KMS-11 (cell line): ENCODE measurements at regions not wholly inside any gene's neighbourhood (a gene's known extent, or its start where the extent isn't known, plus 50 kb on each side); places are given as distances from the start of the nearest gene placed in this dataset.
"Not testable (repeated sequence)": the region's sequence is repeated elsewhere in the genome, so short reads cannot be mapped to it uniquely, and the experiment has no call there.

Experiments
- H2AFZ ChIP-seq: fragments of 200-600 bp; sonication (generic); 2 replicates; pipeline ENCODE4 v1.6.1; 2016; ENCODE audit warnings: antibody characterized with exemption, mixed run types, low read depth
- H3K27ac ChIP-seq: fragments of 200-600 bp; sonication (generic); 2 replicates; pipeline ENCODE4 v1.6.1; 2016; ENCODE audit warnings: mild to moderate bottlenecking, mixed run types
- H3K27me3 ChIP-seq: fragments of 200-600 bp; sonication (generic); 2 replicates; pipeline ENCODE4 v1.6.1; 2017; ENCODE audit warnings: mild to moderate bottlenecking, low read depth, mixed run types, moderate library complexity; ENCODE audit not compliant: insufficient read depth
- H3K36me3 ChIP-seq: fragments of 200-600 bp; sonication (generic); 2 replicates; pipeline ENCODE4 v1.6.1; 2017; ENCODE audit warnings: mild to moderate bottlenecking, mixed run types; ENCODE audit not compliant: insufficient read depth
- H3K4me1 ChIP-seq: fragments of 200-600 bp; sonication (generic); 2 replicates; pipeline ENCODE4 v1.6.1; 2016; ENCODE audit warnings: mild to moderate bottlenecking, low read depth, mixed run types; ENCODE audit not compliant: poor library complexity, severe bottlenecking
- H3K4me2 ChIP-seq: fragments of 200-600 bp; sonication (generic); 2 replicates; pipeline ENCODE4 v1.7.0; 2016; ENCODE audit warnings: mild to moderate bottlenecking, mixed run types
- H3K4me3 ChIP-seq: fragments of 200-600 bp; sonication (generic); IDR thresholded peaks from 2 replicates; pipeline ENCODE4 v1.6.1; 2017; ENCODE audit warnings: low read depth, low read length, mixed read lengths; ENCODE audit not compliant: insufficient read depth
- H3K79me2 ChIP-seq: fragments of 200-600 bp; sonication (generic); 2 replicates; pipeline ENCODE4 v1.6.1; 2016; ENCODE audit warnings: low read depth, mixed run types; ENCODE audit not compliant: insufficient read depth
- H3K9ac ChIP-seq: fragments of 200-600 bp; sonication (generic); 2 replicates; pipeline ENCODE4 v1.6.1; 2016; ENCODE audit warnings: mild to moderate bottlenecking, mixed run types
- H4K20me1 ChIP-seq: fragments of 200-600 bp; sonication (generic); 2 replicates; pipeline ENCODE4 v1.6.1; 2016; ENCODE audit warnings: mild to moderate bottlenecking, mixed run types; ENCODE audit not compliant: insufficient read depth
- CTCF ChIP-seq: fragments of 200-600 bp; sonication (generic); conservative IDR thresholded peaks from 2 replicates; pipeline ENCODE4 v1.6.1; 2017; ENCODE audit warnings: low read depth, mild to moderate bottlenecking, antibody characterized with exemption, low read length, moderate library complexity, mixed read lengths

- no peak overlapping the region for H3K27ac ChIP-seq
- H3K4me3 ChIP-seq, result no peak overlapping the region
- H3K27me3 ChIP-seq, result peaks cover 18% of the 10 kb centered on the region; the same call in 1 of the 2 replicates
- TF ChIP-seq CTCF, result no peak
- H3K79me2 ChIP-seq, result no peaks in the 10 kb centered on the region
- H3K4me2 ChIP-seq, result no peak overlapping the region
- H3K4me1 ChIP-seq, result no peaks in the 10 kb centered on the region
- H4K20me1 ChIP-seq, result no peaks in the 10 kb centered on the region
- no peak overlapping the region for H3K9ac ChIP-seq
- H2AFZ ChIP-seq, result no peak overlapping the region
- H3K36me3 ChIP-seq, result no peaks in the 10 kb centered on the region
Measured at GRCh38 chr20:47843886-47844567, 58.7 kb upstream of the SULF2 start.

GRCh38 chr20:47842950-47843349, 57.7 kb upstream of the SULF2 start:
- not testable (repeated sequence) for H3K79me2 ChIP-seq, H3K4me1 ChIP-seq, H2AFZ ChIP-seq, H3K27ac ChIP-seq, H3K9ac ChIP-seq, H3K4me3 ChIP-seq, H3K36me3 ChIP-seq, H4K20me1 ChIP-seq, H3K4me2 ChIP-seq
- peaks cover 22% of the 10 kb centered on the region; the same call in 1 of the 2 replicates for H3K27me3 ChIP-seq

GRCh38 chr20:47842004-47842403, 56.7 kb upstream of the SULF2 start:
- not testable (repeated sequence) for H3K27ac ChIP-seq, H3K4me3 ChIP-seq, H3K4me2 ChIP-seq, H3K79me2 ChIP-seq, H3K9ac ChIP-seq, H3K4me1 ChIP-seq, H2AFZ ChIP-seq, H3K36me3 ChIP-seq, H4K20me1 ChIP-seq
- peaks cover 19% of the 10 kb centered on the region; the same call in 1 of the 2 replicates for H3K27me3 ChIP-seq

- peaks cover 10% of the 10 kb centered on the region; the same call in 1 of the 2 replicates for H3K27me3 ChIP-seq
Measured at GRCh38 chr20:47836256-47836817, 51.1 kb upstream of the SULF2 start.

More at GRCh38 chr20:47836256-47836817, 51.1 kb upstream of the SULF2 start:
- not testable (repeated sequence) for H3K27ac ChIP-seq, H3K79me2 ChIP-seq, H4K20me1 ChIP-seq, H3K4me2 ChIP-seq, H3K9ac ChIP-seq, H3K36me3 ChIP-seq, H3K4me3 ChIP-seq, H3K4me1 ChIP-seq, H2AFZ ChIP-seq
